ENCODE measurements at regions not wholly inside any gene's neighbourhood (a gene's known extent, or its start where the extent isn't known, plus 50 kb on each side); places are given as distances from the start of the nearest gene placed in this dataset.

GRCh38 chr14:32027255-32027939 lies 49.7 kb upstream of the ARHGAP5 start:
- TF ChIP-seq, protein P1, sequence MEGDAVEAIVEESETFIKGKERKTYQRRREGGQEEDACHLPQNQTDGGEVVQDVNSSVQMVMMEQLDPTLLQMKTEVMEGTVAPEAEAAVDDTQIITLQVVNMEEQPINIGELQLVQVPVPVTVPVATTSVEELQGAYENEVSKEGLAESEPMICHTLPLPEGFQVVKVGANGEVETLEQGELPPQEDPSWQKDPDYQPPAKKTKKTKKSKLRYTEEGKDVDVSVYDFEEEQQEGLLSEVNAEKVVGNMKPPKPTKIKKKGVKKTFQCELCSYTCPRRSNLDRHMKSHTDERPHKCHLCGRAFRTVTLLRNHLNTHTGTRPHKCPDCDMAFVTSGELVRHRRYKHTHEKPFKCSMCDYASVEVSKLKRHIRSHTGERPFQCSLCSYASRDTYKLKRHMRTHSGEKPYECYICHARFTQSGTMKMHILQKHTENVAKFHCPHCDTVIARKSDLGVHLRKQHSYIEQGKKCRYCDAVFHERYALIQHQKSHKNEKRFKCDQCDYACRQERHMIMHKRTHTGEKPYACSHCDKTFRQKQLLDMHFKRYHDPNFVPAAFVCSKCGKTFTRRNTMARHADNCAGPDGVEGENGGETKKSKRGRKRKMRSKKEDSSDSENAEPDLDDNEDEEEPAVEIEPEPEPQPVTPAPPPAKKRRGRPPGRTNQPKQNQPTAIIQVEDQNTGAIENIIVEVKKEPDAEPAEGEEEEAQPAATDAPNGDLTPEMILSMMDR (IDR thresholded peaks at IDR 0.05): no peak
- H3K9me3 Mint-ChIP-seq: no peaks in the 10 kb centered on the region
- no peaks in the 10 kb centered on the region for H3K36me3 Mint-ChIP-seq (ENCODE audit: low read depth)
- no peak overlapping the region for H3K27ac Mint-ChIP-seq
- ChIA-PET POLR2A (no interaction called here), CTCF (interaction anchor here (2.5 kb wide), 1 partner anchor 227 kb away, joined by 7 read pairs; no protein-coding TSS in a partner anchor)
- no peak for ATAC-seq (ENCODE audit: low read depth)
- no peak overlapping the region for H3K4me3 Mint-ChIP-seq
- H3K27me3 Mint-ChIP-seq: no peaks in the 10 kb centered on the region
- intact Hi-C loops (cut with micrococcal nuclease): no loop called here
- no peak for DNase-seq
- H3K4me1 Mint-ChIP-seq: peaks cover 11% of the 10 kb centered on the region

All from activated B cell treated with CpG ODN at 0.5 μM for 24 hours (primary cell).